LHCN-M2 (cell line): ENCODE measurements at regions not wholly inside any gene's neighbourhood (a gene's known extent, or its start where the extent isn't known, plus 50 kb on each side); places are given as distances from the start of the nearest gene placed in this dataset.
"Not testable (repeated sequence)": the region's sequence is repeated elsewhere in the genome, so short reads cannot be mapped to it uniquely, and the experiment has no call there.

Experiments
- DNase-seq: peaks from one replicate; pipeline ENCODE4 v3.0.0-alpha.2; 2012; ENCODE audit warnings: low read depth

GRCh38 chr13:46467694-46468093, 80.6 kb upstream of the RUBCNL start:
- DNase-seq = not testable (repeated sequence)

GRCh38 chr13:46466074-46466473, 79.0 kb upstream of the RUBCNL start:
- not testable (repeated sequence) for DNase-seq

- DNase-seq = no peak
Measured at GRCh38 chr13:46463719-46464118, 76.7 kb upstream of the RUBCNL start.

- DNase-seq = not testable (repeated sequence)
Measured at GRCh38 chr13:46460223-46460622, 73.2 kb upstream of the RUBCNL start.

- not testable (repeated sequence) for DNase-seq
Measured at GRCh38 chr13:46457255-46457654, 70.2 kb upstream of the RUBCNL start.

- peak; percentile 28 for DNase-seq
Measured at GRCh38 chr13:46455924-46456323, 68.9 kb upstream of the RUBCNL start.

- not testable (repeated sequence) for DNase-seq
Measured at GRCh38 chr13:46451145-46451544, 64.1 kb upstream of the RUBCNL start.

- not testable (repeated sequence) for DNase-seq
Measured at GRCh38 chr13:46449949-46450348, 62.9 kb upstream of the RUBCNL start.

- DNase-seq = peak; percentile 9
Measured at GRCh38 chr13:46448148-46448547, 61.1 kb upstream of the RUBCNL start.

GRCh38 chr13:46437808-46438404, 50.9 kb upstream of the RUBCNL start:
- not testable (repeated sequence) for DNase-seq
